Body of pancreas (tissue), 4 donors: ENCODE measurements at regions not wholly inside any gene's neighbourhood (a gene's known extent, or its start where the extent isn't known, plus 50 kb on each side); places are given as distances from the start of the nearest gene placed in this dataset.

Experiments used
- ATAC-seq: fragments of 150-250 bp; one replicate; pipeline ENCODE4 v1.9.1; 2016
- DNase-seq, 4 donors: peaks; one replicate each; pipeline ENCODE4 v3.0.0-alpha.2; 2019
- H3K27ac ChIP-seq, 4 donors: fragments of 200-600 bp; sonication (generic); 1 replicate in 3 of 4; 2 replicates in 1 of 4; pipeline versions ENCODE4 v1.5.1 to v1.6.1; 2016 to 2019; ENCODE audit warnings: mild to moderate bottlenecking in 1 of 4, mixed read lengths in 1 of 4, moderate library complexity in 1 of 4
- H3K27me3 ChIP-seq, 2 donors: fragments of 200-600 bp; sonication (generic); one replicate each; pipeline ENCODE4 v1.6.0; 2016; ENCODE audit warnings: mild to moderate bottlenecking in 1 of 2
- H3K36me3 ChIP-seq, 2 donors: fragments of 200-600 bp; sonication (generic); replicated peaks in 1 of 2; 2 replicates each; pipeline ENCODE4 v1.5.1; 2016; ENCODE audit warnings: low read depth in 2 of 2; ENCODE audit not compliant: insufficient read depth in 1 of 2
- H3K4me1 ChIP-seq: fragments of 200-600 bp; sonication (generic); one replicate; pipeline ENCODE4 v1.6.0; 2016
- H3K4me3 ChIP-seq, 2 donors: fragments of 200-600 bp; sonication (generic); 1 replicate in 1 of 2; 2 replicates in 1 of 2; pipeline ENCODE4 v1.5.1; 2016 to 2019
- H3K9me3 ChIP-seq, 3 donors: fragments of 200-600 bp; sonication (generic); 1 replicate in 2 of 3; 2 replicates in 1 of 3; pipeline ENCODE4 v1.5.1; 2016
- POLR2A ChIP-seq, 3 donors: fragments of 450-650 bp; IDR thresholded peaks; one replicate each; pipeline ENCODE4 v1.6.1; 2016; ENCODE audit warnings: antibody characterized with exemption in 3 of 3, mild to moderate bottlenecking in 2 of 3
- WGBS, 2 donors: methylation state at CpG; one replicate each; pipeline ENCODE4 v1.1.5; 2017; 5-methylcytosine and 5-hydroxymethylcytosine counted together
- intact Hi-C: fragments of 100-400 bp; cut with DNase I; formaldehyde crosslinking; loops from one replicate; pipeline ENCODE4 v1.15.1; 2023
- TF ChIP-seq, protein P1 (sequence below), 7 experiments: fragments of 450-650 bp in 4 of 7; fragments of 200-600 bp in 3 of 7; sonication (generic) in 3 of 7; IDR thresholded peaks; one replicate each; pipeline ENCODE4 v1.5.1; 2016 to 2019; ENCODE audit warnings: antibody characterized with exemption in 7 of 7

DNA sequence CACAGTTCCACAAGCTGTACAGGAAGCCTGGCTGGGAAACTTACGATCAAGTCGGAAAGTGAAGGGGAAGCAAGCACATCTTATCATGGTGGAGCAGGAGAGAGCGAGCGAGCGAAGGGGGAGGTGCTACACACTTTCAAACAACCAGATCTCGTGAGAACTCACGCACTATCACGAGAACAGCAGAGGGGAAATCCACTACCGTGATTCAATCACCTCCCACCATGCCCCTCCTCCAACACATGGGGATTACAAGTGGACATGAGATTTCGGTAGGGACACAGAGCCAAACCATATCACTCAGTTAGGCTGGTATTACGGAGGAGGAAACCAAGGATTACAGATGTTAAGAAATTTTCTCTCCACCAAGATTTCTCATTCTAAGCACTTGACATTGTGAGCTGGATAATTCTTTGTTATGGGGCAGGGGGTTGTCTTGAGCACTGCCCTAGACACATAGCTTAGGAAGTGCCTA lies 262.0 kb upstream of the G2E3 start:
- Histone ChIP-seq H3K4me1 (no peaks in the 10 kb centered on the region), H3K4me3 (no peak overlapping the region), H3K9me3 (no peaks in the 10 kb centered on the region), H3K27ac (no peak overlapping the region), H3K36me3 (no peaks in the 10 kb centered on the region), H3K27me3 (no peaks in the 10 kb centered on the region)
- intact Hi-C loops, result no loop called here
- whole genome bisulfite sequencing, 2 donors, result 72 to 88% methylated on average over 10 to 11 of the region's 11 CpGs
- TF ChIP-seq, protein P1, sequence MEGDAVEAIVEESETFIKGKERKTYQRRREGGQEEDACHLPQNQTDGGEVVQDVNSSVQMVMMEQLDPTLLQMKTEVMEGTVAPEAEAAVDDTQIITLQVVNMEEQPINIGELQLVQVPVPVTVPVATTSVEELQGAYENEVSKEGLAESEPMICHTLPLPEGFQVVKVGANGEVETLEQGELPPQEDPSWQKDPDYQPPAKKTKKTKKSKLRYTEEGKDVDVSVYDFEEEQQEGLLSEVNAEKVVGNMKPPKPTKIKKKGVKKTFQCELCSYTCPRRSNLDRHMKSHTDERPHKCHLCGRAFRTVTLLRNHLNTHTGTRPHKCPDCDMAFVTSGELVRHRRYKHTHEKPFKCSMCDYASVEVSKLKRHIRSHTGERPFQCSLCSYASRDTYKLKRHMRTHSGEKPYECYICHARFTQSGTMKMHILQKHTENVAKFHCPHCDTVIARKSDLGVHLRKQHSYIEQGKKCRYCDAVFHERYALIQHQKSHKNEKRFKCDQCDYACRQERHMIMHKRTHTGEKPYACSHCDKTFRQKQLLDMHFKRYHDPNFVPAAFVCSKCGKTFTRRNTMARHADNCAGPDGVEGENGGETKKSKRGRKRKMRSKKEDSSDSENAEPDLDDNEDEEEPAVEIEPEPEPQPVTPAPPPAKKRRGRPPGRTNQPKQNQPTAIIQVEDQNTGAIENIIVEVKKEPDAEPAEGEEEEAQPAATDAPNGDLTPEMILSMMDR (IDR thresholded peaks at IDR 0.05), result no peak
- no peak for TF ChIP-seq POLR2A (IDR thresholded peaks at IDR 0.05)
- no peak for ATAC-seq
- DNase-seq, result no peak

DNA sequence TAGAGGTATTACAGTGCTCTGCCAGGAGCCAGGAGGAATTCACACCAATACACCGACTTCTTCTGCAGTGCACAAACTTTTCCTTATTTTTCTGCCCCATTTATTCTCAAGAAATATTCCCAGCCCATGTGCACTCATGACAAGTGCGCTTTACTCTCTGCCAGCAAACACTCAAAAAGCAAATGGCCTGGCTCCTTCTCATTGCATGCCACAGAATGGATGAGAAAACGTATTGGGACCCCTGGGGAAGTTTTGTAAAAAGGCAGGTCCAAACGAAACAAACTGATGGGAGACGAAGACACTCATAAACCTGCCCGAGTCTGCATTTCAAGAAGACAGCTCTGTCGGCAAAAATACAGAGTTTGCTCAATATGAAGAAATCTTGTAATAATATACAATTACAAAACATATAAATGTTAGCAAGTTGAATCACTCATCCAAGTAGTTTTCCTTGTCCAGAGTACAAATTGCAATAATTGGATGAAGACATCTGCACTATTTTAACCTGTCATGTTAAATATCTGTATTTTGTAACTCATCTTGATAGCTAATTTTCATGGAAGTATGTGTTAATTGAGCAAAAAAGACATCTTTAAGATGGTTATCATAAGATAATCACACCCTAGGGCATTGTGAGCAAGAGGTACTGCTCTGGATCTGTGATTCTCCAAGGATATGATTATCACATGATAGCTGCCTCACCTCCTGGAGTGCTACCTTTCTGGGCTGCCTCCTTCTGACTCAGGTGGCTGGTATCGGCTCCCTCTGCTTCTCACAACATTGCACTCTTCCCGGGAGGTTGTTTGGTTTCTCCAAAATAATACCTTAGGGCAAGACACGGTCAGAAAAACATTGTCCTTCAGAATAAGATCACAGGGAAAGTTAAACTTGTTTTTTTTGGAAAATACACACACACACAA lies 260.8 kb upstream of the G2E3 start:
- Histone ChIP-seq H3K27me3 (no peaks in the 10 kb centered on the region), H3K27ac (no peak overlapping the region), H3K36me3 (no peaks in the 10 kb centered on the region), H3K4me3 (no peak overlapping the region), H3K9me3 (no peaks in the 10 kb centered on the region), H3K4me1 (no peaks in the 10 kb centered on the region)
- TF ChIP-seq POLR2A (IDR thresholded peaks at IDR 0.05), result no peak
- TF ChIP-seq, protein P1 (IDR thresholded peaks at IDR 0.05), result no peak
- DNase-seq, result no peak
- WGBS, 2 donors, result 54 to 68% methylated on average over 10 of the region's 10 CpGs
- intact Hi-C loops, result no loop called here
- ATAC-seq, result no peak

GRCh38 chr14:30299915-30300314 lies 259.0 kb upstream of the G2E3 start:
- DNase-seq (no peak), ATAC-seq (no peak)
- no peaks in the 10 kb centered on the region for H3K9me3 ChIP-seq
- H3K27me3 ChIP-seq, result no peaks in the 10 kb centered on the region
- 66 to 77% methylated on average over 8 of the region's 8 CpGs for whole genome bisulfite sequencing, 2 donors
- no peaks in the 10 kb centered on the region for H3K36me3 ChIP-seq
- intact Hi-C loops, result no loop called here
- no peak overlapping the region for H3K4me3 ChIP-seq
- H3K27ac ChIP-seq, result no peak overlapping the region
- TF ChIP-seq, protein P1 (IDR thresholded peaks at IDR 0.05), result no peak
- TF ChIP-seq POLR2A (IDR thresholded peaks at IDR 0.05), result no peak
- H3K4me1 ChIP-seq, result no peaks in the 10 kb centered on the region

DNA sequence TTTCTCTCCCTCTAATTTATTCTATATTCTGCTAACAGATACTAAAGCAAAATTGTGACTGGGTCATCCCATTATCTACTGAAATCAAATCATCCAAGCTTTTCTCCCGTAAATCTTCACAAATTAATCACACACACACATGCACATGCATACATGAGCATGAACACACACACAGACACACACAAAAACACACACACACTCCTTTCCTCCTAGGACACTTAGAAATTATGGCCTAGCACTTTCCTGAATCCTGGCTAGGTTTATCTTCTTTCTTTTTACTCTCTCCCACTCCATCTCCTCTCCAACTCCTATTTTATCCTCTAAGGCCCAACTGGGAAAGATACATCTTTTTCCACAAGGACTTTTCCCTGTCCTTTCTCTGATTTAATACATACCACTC lies 255.6 kb upstream of the G2E3 start:
- intact Hi-C loops, result no loop called here
- H3K4me1 ChIP-seq, result no peaks in the 10 kb centered on the region
- no peaks in the 10 kb centered on the region for H3K9me3 ChIP-seq
- H3K27me3 ChIP-seq, result no peaks in the 10 kb centered on the region
- no peak for DNase-seq
- TF ChIP-seq, protein P1 (IDR thresholded peaks at IDR 0.05), result no peak
- H3K4me3 ChIP-seq, result no peak overlapping the region
- H3K27ac ChIP-seq, result no peak overlapping the region
- H3K36me3 ChIP-seq, result no peaks in the 10 kb centered on the region
- no peak for ATAC-seq
- 89 to 91% methylated on average over 1 of the region's 1 CpG for WGBS, 2 donors

- Histone ChIP-seq H3K27ac (no peak overlapping the region), H3K27me3 (no peaks in the 10 kb centered on the region), H3K9me3 (no peaks in the 10 kb centered on the region), H3K4me1 (no peaks in the 10 kb centered on the region), H3K4me3 (no peak overlapping the region), H3K36me3 (no peaks in the 10 kb centered on the region)
- ATAC-seq (no peak), DNase-seq (no peak)
- intact Hi-C loops, result no loop called here
- WGBS, 2 donors, result 54 to 76% methylated on average over 1 of the region's 1 CpG
- TF ChIP-seq, protein P1 (IDR thresholded peaks at IDR 0.05), result no peak
- no peak for TF ChIP-seq POLR2A (IDR thresholded peaks at IDR 0.05)
Observed at GRCh38 chr14:30305346-30305745, 253.6 kb upstream of the G2E3 start.
